ENCODE measurements at regions not wholly inside any gene's neighbourhood (a gene's known extent, or its start where the extent isn't known, plus 50 kb on each side); places are given as distances from the start of the nearest gene placed in this dataset.

GRCh38 chr21:28675331-28676041 lies 317.2 kb downstream of the LTN1 start:
- WGBS, 2 donors (ENCODE audit: low coverage in 1 of 2), result 10 to 21% methylated on average over 3 of the region's 4 CpGs
- TF ChIP-seq POLR2A (IDR thresholded peaks at IDR 0.05), result no peak
- TF ChIP-seq EP300 (IDR thresholded peaks at IDR 0.05), result no peak
- no peak for TF ChIP-seq CTCF (IDR thresholded peaks at IDR 0.05)
- TF ChIP-seq POLR2AphosphoS5 (IDR thresholded peaks at IDR 0.05), result peak; percentile 53
- Histone ChIP-seq H3K4me1 (peaks cover 14 to 54% (median 15%) of the 10 kb centered on the region in 3 donors), H3K9me3 (no peaks in the 10 kb centered on the region), H3K4me3 (no peak overlapping the region), H3K27me3 (no peaks in the 10 kb centered on the region), H3K27ac (peak overlapping the region; percentile 72 to 78 (median 74)), H3K36me3 (no peaks in the 10 kb centered on the region)
- peak; percentile 90 for ATAC-seq

DNA sequence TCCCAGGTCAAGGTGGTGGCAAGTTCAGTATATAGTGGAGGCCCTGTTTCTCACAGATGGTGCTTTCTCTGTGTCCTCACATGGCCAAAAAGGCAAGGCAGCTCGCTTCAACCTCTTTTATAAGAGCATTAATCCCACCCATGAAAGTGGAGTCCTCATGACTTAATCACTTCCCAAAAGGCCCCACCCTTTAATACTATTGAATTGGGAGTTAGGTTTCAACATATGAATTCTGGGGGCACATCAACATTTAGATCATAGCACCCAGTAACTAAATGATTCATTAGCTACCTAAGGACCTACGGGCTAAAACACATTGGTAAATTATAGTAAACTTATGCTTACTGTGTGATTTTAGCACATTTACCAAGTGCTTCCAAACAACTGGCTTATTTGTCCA lies 317.9 kb downstream of the LTN1 start:
- TF ChIP-seq CTCF (IDR thresholded peaks at IDR 0.05) (no peak), POLR2AphosphoS5 (IDR thresholded peaks at IDR 0.05) (no peak), EP300 (IDR thresholded peaks at IDR 0.05) (no peak), POLR2A (IDR thresholded peaks at IDR 0.05) (no peak)
- peaks cover 14 to 54% (median 15%) of the 10 kb centered on the region in 3 donors for H3K4me1 ChIP-seq
- no peak overlapping the region for H3K4me3 ChIP-seq
- 30 to 70% methylated on average over 2 of the region's 2 CpGs for WGBS, 2 donors (ENCODE audit: low coverage in 1 of 2)
- H3K9me3 ChIP-seq, result no peaks in the 10 kb centered on the region
- H3K36me3 ChIP-seq, result no peaks in the 10 kb centered on the region
- no peak for ATAC-seq
- H3K27ac ChIP-seq, result peak overlapping the region; percentile 20 to 78 (median 74)
- H3K27me3 ChIP-seq, result no peaks in the 10 kb centered on the region

GRCh38 chr21:28671549-28672195 lies 321.0 kb downstream of the LTN1 start:
- Histone ChIP-seq H3K9me3 (no peaks in the 10 kb centered on the region), H3K27ac (peak overlapping the region in 1 of 4 donors; percentile 13), H3K36me3 (no peaks in the 10 kb centered on the region), H3K27me3 (no peaks in the 10 kb centered on the region), H3K4me1 (peaks cover 14 to 48% (median 15%) of the 10 kb centered on the region in 3 donors), H3K4me3 (no peak overlapping the region)
- no peak for ATAC-seq
- TF ChIP-seq POLR2A (IDR thresholded peaks at IDR 0.05) (no peak), POLR2AphosphoS5 (IDR thresholded peaks at IDR 0.05) (peak; percentile 4)
- 47 to 51% methylated on average over 7 of the region's 7 CpGs for WGBS, 2 donors (ENCODE audit: low coverage in 1 of 2)

- Histone ChIP-seq H3K27me3 (no peaks in the 10 kb centered on the region), H3K4me1 (peaks cover 3 to 32% (median 4%) of the 10 kb centered on the region in 3 donors), H3K9me3 (no peaks in the 10 kb centered on the region), H3K27ac (no peak overlapping the region), H3K36me3 (no peaks in the 10 kb centered on the region), H3K4me3 (no peak overlapping the region)
- TF ChIP-seq POLR2A (IDR thresholded peaks at IDR 0.05) (no peak), EP300 (IDR thresholded peaks at IDR 0.05) (no peak), POLR2AphosphoS5 (IDR thresholded peaks at IDR 0.05) (no peak), CTCF (IDR thresholded peaks at IDR 0.05) (no peak)
- ATAC-seq, result no peak
- 88 to 92% methylated on average over 3 of the region's 3 CpGs for WGBS, 2 donors (ENCODE audit: low coverage in 1 of 2)
Measured at GRCh38 chr21:28669971-28670653, 322.6 kb downstream of the LTN1 start.

GRCh38 chr21:28669321-28669720 lies 323.4 kb downstream of the LTN1 start:
- no peak overlapping the region for H3K27ac ChIP-seq
- H3K4me1 ChIP-seq, result peaks cover 0 to 24% (median 3%) of the 10 kb centered on the region in 3 donors
- no peaks in the 10 kb centered on the region for H3K36me3 ChIP-seq
- ATAC-seq, result no peak
- TF ChIP-seq POLR2A (IDR thresholded peaks at IDR 0.05) (no peak), EP300 (IDR thresholded peaks at IDR 0.05) (no peak)
- 54% methylated on average over 2 of the region's 2 CpGs; no CpG with 5 or more reads in 1 of the 2 donors for WGBS, 2 donors (ENCODE audit: low coverage in 1 of 2)
- no peak overlapping the region for H3K4me3 ChIP-seq
- H3K9me3 ChIP-seq, result no peaks in the 10 kb centered on the region
- H3K27me3 ChIP-seq, result no peaks in the 10 kb centered on the region
